DLD1 (cell line): ENCODE measurements at regions not wholly inside any gene's neighbourhood (a gene's known extent, or its start where the extent isn't known, plus 50 kb on each side); places are given as distances from the start of the nearest gene placed in this dataset.

Experiments
- in situ Hi-C: cut with HindIII; loops from 2 replicates; pipeline ENCODE4 v1.10.0; 2017; ENCODE audit warnings: low sequenced_read_pairs

DNA sequence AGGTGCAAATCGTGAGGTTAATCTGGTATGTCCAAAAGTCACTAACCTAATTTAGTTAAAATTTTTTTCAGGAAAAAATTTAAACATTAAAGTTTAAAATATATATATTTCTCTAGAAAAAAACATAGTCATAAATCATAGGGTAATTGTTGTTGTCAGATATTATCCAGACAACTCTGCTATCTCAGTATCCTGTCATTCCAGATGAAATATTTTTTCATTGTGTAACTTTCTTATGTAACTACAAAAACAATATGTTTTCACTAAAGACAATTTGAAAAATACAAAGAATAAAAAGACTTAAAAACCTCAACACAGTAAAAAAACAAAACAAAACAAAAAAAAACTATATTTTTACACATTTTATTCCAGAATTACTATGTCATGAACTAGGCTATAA, 57.6 kb downstream of the TENT5A start:
- in situ Hi-C loops = no loop called here

DNA sequence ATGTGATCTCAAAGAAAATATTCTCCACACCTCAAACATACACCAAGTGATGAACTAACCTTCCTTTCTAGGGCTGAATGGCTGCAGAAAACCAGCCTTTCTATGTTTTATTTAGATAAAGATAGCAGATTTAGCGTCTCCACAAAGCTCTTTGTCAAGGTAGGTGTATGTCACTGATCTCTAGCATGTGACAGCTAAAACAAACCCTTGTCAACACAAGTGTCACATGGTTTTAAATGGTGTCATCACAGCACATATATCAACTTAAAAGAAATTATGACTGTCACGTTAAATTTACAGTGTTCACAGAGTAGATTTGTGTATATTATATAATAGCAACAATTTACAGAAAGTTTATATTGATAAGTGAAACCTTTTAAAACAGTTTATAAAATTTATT, 58.3 kb downstream of the TENT5A start:
- in situ Hi-C loops = no loop called here

DNA sequence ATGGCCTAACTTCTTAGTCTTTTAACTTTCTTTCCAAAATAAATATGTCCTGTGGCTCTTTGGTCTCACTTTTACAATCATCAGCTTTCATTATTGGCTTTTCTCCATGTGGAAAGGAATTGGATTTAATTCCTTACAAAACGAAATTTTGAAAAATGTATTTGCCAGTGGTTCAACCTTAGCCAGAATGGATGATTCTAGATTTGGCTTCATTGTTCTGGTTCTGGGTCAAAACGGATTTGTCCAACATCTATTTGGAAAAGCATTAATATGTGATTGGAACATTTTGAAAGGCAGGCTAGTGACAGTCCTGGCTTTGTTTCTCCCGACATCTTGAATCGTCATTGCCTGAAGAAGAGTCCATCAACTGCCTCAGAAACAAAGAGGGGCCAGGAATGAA, 59.2 kb downstream of the TENT5A start:
- in situ Hi-C loops = no loop called here

DNA sequence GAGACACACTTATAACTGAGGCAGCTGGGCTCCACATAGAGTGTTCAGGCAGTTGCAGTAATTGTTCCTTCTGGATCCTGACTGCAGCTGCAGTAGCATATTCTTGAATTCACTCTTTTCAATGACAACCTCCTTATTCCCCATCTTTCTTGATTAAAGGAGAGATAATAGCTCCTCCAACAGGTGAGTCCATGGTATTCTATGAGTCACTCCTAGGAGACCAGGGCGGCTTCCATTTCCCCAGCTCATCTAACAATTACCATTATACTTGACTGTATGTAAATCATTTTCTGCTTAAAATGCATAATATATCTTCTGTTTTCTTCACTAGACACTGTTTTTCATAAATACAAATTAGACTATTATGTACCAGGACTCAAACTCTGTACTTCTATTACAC, 62.4 kb downstream of the TENT5A start:
- in situ Hi-C loops = no loop called here

DNA sequence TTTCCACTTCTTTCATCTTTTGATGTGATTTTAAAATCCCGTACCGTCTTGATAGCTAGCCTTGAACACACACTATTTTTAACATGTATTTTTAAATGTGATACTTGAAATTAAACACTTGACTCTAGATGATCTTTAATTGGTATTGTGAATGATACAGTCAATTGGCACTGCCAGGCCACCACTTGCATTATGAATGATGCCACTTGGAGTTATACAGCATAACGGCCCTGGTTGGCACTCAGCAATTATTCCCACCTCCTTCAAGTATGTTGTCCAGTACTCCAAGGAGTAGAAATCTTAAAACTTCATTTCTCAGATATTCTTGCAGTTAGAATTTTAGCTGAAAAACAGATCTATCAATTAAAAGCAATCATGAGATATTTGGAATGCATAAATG, 62.9 kb downstream of the TENT5A start:
- in situ Hi-C loops = no loop called here

DNA sequence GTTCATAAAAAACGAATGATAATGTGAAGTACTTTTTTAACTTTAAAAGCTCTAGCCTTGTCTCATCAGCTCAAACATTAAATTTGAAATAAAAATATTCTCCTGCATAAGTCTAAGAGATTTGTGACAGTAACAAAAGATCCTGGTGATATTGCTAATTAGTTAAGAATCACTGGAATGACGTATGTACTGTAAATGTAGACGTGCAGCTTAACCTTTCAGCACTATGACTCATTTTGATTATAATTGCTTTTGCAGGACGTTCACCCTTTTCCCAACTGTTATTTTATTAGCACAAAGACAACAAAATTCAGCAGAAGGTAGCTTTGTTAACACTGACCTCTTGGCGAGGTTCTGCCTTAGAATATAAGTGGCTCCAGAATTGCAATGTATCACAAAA, 68.6 kb downstream of the TENT5A start:
- in situ Hi-C loops = no loop called here

DNA sequence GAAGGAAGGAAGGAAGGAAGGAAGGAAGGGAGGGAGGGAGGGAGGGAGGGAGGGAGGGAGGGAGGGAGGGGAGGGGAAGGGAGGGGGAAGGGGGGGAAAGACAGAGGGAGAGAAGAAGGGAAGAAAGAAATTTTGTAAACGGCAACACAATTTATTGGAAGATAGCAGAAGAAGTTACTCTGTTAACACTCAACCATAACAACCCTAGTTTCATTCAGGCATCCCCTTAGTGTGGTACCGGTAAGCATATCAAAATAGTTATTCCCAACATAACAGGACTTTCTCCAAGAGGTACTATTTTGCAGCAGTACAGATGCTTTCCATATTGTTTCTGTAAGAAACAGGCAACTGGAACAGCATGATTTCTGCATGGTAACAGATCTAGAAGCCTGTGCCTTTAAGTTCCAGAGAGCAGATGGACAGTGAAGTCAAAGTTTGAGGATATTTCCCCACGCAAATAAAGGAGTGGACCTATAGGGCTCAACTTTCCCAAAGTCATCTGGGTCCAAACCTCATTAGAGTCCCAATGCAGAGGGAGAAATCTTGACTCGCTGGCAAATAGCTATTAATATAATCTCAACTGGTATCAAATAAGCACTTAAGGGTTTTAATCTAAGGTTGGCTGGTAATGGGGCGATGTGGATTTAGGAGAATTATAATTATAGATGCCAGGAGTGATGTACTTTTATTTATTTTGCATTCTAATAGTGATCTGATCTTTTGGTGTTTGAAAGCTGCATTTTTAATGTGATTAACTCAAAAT, 69.4 kb downstream of the TENT5A start:
- in situ Hi-C loops = no loop called here

DNA sequence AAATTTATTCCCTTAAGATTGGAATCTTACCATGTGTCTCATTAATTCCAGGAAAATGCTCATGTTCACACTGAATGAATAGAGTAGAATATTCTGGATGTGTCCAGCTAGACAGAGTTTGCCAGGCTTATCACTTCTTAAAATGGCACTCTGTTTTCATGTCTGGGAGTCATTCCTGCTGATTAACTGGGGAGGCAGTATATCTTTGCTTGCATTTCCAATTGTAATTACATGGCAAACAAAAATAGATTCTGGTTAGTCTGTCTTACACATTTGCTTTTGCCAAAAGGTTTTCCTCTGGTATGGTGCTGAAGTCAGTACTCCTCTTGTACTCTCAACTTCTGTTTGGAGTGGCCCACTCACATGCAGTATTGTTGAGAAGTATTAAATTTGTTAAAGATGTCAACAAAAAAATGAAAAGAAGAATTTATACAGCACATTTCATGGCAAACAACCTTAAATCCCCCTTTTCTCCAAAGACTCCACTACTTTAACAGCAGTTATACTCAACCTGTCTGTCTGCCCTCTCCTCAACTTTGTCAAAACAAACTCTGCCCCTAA, 70.2 kb downstream of the TENT5A start:
- in situ Hi-C loops = no loop called here

DNA sequence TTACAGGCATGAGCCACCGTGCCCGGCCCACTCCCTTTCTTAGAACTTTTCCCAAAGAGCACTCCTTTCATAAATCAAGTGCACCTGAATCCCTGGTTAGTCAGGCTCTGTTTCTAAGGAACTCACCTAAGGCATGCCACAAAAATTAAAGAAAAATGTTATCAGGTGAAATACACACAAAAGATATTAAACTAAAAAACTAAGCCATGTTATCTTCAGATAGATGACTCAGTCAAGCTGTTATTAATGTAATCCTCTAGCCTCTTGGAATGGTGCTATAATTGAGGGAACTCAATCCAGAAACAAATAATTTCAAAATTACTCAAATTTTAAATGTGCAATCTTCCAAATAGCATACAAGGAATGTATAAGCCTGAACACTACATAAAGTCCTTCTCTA, 83.0 kb downstream of the TENT5A start:
- in situ Hi-C loops = no loop called here

DNA sequence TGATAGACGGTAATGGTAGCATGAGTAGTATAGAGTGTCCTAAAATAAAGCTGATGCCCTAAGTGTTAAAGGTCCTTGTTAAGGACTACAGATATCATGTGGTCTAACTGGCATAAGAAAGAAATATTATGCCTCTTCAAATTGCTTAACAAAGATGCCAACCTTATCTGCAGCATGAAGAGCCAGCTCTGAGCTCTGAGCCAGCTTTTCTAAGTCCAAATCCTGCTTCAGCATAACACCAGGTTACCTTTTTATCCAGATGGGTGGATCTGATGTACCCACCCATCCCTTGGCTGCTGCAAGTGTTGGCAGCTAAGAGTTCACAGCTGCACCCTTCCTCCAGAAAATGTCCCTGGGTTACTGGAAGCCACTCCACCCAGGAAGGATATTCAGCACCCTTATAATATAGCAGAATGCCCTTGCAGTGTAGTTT, 83.8 kb downstream of the TENT5A start:
- in situ Hi-C loops = no loop called here

DNA sequence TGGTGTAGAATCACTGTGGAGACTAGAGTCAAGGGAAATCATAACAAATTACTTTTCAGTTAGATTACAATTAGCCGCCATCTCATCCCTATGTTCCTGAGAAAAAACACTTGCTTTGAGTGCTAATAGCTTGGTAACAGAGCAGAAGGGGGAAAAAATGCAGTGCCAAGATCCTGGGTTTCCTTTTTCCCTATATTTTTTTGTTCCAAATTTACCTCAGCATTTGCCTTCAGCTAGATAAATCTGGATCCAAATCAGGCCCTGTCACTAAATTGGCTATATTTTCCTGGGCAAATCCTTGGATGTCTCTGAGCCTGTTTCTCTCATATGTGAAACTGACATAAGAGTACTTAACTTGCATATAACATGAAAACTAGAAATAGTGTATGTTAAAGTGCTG, 86.0 kb downstream of the TENT5A start:
- in situ Hi-C loops = no loop called here

DNA sequence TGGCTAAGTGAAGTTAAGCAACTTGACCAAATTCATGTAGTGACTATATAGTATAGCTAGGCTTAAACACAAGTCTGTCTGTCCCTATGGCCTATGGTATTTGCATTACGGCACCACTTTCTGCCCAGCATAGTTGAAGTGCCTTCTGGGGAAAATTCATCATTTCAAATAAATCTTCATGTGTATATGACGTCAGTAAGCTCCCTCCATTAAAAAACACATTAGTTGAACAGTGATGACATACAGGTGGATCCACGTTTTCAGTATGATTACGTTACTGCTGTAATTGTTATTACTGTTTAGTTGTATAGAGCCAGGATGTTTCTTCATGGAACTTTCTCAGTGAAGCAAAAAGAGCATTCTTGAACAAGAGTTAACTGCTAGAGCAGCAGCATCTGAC, 96.2 kb downstream of the TENT5A start:
- in situ Hi-C loops = no loop called here

DNA sequence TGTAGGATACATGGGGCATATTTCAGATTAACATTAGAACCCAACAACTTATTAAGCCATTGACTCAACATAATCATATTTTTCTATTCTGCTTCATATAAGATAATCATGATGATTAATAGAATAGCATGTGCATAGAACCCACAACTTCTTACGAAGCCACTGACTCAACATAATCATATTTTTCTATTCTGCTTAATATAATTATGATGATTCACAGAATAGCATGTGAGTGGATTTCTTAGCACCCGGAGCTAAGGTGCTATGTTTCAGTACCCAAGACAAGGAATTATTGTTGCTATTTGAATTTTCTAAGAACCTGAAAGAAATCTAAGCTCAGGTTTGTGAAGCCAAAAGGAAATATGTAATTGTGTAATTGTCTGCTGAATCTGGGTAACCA, 96.8 kb downstream of the TENT5A start:
- in situ Hi-C loops = no loop called here

DNA sequence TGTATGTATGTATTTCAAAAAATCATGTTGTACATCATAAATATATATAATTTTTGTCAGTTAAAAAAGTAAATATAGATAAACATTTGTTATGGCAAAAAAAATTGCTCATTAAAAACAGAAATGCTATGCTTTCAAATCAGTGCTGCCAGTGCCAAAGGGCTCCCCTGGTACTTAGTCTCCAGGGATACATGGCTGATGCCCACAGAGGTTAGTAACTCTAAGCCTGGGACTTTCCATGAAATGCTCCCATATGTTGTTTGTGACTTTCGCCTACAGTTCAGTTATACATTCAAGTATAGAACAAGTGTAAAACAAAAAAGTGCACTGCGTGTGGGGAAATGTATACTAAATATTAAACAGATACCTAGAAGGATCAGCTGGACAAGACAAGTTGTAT, 104.0 kb downstream of the TENT5A start:
- in situ Hi-C loops = no loop called here

DNA sequence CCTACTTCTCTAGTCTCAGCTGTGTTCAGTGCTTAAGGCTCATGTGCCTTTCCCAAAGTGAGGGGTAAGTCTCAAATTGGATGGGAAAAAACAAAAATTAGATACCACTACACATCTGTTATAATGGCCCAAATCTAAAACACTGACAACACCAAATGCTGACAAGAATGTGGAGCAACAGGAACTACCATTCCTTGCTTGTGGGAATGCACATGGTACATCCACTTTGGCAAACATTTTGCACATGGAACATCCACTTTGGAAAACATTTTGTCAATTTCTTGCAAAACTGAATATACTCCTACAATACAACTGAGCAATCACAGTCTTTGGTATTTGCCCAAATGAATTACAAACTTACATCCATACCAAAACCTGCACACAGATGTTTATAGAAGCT, 109.3 kb downstream of the TENT5A start:
- in situ Hi-C loops = no loop called here

DNA sequence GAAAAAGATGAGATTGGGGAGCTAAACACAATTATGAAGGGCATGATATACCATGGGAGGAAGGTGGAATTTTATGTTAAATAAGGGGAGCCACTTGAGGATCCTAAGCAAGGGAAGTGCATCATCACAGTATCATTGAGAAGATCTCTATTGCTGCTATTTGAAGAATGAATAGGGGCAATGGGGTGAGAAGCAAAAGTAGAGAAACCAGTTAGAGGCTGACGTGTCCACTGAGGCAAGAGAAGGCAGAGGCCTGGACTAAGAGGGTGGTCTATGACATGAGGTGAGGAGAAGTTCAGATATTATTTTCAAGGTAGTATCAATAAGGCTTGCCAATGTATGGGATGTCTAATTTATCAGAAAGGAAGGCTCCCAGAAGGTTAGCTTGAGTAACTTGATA, 111.6 kb downstream of the TENT5A start:
- in situ Hi-C loops = no loop called here

DNA sequence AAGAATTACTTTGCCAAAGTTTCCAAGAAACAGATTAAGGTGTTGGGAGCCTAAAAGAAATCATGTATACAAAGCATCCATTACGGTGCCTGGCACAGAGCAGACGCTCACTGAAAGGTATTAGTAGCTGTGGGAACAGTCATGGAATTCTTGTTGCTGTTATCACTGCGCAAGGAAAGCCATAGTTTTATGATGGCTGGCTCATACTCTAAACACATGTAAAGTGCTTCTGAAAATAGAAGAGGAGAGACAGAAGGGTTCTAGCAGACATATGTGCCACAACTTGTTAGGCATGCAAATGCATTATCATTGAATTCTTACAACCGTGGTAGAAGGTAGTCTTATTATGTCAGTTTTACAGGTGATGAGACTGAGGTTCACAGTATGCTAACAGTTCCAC, 112.4 kb downstream of the TENT5A start:
- in situ Hi-C loops = no loop called here

DNA sequence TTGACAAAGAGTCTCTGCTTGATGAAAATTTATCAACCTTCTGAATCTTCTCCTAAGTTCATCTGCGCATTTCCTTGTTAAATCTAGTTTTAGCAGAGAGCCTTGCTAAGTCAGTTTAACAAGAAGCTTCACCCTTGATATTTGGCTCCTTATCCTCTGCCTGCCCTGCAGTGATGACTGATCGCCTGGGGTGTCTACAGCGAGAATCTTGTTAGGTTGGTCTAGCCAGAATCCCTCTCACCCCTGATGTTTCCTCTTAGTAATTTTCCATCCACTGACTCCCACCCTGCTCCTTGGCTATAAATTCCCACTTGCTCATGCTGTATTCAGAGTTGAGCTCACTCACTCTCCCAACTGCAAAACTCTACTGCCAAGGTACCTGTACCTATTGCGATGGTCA, 114.1 kb downstream of the TENT5A start:
- in situ Hi-C loops = loop anchor here (5.0 kb wide), 1 partner anchor 41 kb away; no protein-coding TSS in a partner anchor

DNA sequence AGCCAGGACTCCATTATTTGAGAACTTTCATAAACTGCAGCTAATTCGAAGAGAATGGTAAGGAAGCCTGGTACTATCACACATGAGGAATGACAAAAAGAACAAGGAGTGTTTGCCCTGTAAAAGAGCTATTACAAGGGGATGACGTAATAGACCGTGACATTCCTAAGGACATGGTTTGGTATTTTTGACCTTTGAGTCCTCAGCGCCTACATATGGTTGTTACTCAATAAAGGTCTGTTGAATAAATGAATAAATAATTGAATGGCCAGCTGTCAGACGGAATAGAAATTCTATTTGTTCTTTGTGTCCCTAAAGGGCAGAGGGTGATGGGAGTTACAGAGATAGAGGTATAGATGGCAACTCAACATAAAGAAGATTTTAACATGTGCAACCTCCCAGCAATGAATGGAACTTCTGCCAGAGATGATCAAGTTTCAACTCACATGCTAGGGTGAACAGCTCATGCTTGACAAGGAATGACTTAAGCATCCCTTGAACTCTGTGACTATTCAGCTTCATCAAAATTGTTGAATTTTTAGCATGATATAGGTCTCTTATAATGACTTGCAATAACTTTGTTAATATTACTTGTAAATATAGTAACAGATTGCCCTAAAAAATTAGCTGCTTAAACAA, 115.4 kb downstream of the TENT5A start:
- in situ Hi-C loops = loop anchor here (5.0 kb wide), 1 partner anchor 40 kb away; no protein-coding TSS in a partner anchor

DNA sequence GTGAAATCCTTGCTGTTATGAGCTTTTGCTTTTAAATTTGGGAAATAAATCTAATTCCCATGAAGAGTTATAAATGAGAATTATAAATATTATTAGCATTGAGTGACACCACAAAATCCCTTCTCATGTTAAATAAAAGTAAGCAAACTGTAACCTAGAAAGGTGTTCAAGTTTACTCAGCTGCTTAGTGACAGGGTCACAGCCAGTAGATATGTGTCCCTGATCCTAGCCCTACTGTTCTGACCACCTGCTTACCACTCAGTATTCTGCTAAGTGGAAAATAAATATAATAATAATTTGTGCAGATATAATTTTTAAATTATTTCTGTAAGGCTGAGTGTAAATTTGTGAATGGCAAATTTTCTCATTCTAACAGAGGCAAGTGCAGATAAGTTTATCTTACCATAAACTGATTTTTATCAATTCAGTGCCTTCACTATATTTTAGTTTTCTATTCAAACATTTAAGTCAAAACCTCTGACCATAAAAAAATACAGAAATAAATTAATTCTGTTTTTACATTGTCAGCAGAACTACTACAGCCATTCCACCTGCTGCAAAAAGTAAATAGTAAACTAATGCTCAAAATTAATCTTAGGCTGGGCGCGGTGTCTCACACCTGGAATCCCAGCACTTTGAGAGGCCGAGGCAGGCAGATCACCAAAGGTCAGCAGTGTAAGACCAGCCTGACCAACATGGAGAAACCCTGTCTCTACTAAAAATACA, 118.2 kb downstream of the TENT5A start:
- in situ Hi-C loops = no loop called here

DNA sequence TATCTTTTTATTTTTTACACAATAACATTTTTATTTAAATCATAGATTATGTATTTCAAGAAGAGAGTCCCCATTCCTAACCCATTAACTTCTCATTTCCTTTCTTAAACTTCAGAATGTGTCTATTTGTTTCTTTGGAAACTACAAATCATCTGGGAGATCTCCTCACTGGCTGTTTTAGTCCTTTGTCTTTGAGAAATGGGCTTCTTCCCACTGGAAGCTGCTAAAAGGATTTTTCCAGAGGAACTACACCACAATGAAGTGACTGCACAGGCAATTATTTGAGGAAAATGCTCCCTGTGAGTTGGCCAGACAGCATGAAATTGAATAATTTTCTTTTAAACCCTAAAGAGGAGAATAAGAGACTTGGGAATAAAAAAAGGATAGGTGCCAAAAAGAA, 119.1 kb downstream of the TENT5A start:
- in situ Hi-C loops = no loop called here

DNA sequence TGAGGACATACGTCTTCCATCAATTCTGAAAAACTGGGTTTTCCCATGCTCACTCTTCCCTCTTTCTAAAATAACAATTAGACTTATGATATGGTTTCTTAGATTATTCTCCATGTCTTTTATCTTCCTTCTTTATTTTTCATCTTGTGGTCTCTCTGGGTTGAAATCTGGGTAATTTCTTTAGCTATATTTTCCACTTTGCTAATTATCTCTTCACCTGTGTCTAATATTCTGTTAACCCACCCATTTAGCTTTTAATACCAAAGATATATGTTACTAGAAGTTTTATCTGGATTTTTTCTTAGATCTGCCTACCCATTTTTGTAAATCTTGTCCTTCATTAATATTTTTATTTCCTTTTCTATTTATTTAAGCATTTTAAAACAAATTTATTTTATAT, 121.8 kb downstream of the TENT5A start:
- in situ Hi-C loops = no loop called here
